A673 (cell line): ENCODE measurements at regions not wholly inside any gene's neighbourhood (a gene's known extent, or its start where the extent isn't known, plus 50 kb on each side); places are given as distances from the start of the nearest gene placed in this dataset.

Experiments
- EZH2 ChIP-seq: fragments of 200-600 bp; sonication (generic); IDR thresholded peaks from 2 replicates; pipeline ENCODE4 v1.6.1; 2017; ENCODE audit warnings: borderline replicate concordance, low read depth, mild to moderate bottlenecking, mixed read lengths, antibody characterized with exemption, low read length; ENCODE audit not compliant: poor library complexity, severe bottlenecking
- TF ChIP-seq, protein P1 (sequence below): fragments of 300-800, 200-600 bp; sonication (generic); conservative IDR thresholded peaks from 2 replicates; pipeline ENCODE4 v1.5.1; 2017; ENCODE audit warnings: low read depth, mild to moderate bottlenecking, antibody characterized with exemption, low read length, moderate library complexity, mixed read lengths

DNA sequence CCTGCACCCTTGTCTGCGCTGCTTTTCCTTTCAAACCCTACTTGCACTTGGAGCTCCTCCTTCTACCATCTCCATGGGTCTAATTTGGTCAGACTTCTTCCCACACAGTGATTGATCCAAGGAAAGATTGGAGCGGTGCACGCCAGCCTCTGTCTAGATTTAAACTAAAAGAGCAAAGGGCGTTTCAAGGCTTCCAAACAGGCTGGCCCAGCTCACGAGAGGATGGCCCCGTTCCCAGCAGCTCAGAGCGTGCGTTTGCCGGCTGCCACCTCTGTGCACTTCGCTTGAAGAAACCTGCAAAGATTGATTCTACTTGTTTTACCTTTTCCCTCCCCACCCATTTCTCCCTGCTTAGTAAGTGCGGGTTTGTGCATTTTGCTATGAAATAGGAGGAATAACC, 78.8 kb upstream of the ALKAL2 start:
- no peak for TF ChIP-seq EZH2
- TF ChIP-seq, protein P1, sequence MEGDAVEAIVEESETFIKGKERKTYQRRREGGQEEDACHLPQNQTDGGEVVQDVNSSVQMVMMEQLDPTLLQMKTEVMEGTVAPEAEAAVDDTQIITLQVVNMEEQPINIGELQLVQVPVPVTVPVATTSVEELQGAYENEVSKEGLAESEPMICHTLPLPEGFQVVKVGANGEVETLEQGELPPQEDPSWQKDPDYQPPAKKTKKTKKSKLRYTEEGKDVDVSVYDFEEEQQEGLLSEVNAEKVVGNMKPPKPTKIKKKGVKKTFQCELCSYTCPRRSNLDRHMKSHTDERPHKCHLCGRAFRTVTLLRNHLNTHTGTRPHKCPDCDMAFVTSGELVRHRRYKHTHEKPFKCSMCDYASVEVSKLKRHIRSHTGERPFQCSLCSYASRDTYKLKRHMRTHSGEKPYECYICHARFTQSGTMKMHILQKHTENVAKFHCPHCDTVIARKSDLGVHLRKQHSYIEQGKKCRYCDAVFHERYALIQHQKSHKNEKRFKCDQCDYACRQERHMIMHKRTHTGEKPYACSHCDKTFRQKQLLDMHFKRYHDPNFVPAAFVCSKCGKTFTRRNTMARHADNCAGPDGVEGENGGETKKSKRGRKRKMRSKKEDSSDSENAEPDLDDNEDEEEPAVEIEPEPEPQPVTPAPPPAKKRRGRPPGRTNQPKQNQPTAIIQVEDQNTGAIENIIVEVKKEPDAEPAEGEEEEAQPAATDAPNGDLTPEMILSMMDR = no peak
